ENCODE measurements at regions not wholly inside any gene's neighbourhood (a gene's known extent, or its start where the extent isn't known, plus 50 kb on each side); places are given as distances from the start of the nearest gene placed in this dataset.

GRCh38 chr1:96164053-96164452 lies 557.5 kb upstream of the PTBP2 start:
- no peak for TF ChIP-seq CTCF (optimal IDR thresholded peaks at IDR 0.05 in 1 of 3, IDR thresholded peaks at IDR 0.05 in 1 of 3, conservative IDR thresholded peaks at IDR 0.05 in 1 of 3; ENCODE audit: extremely low read depth in 1 of 3, insufficient read depth in 2 of 3, low read length in 3 of 3)
- TF ChIP-seq EZH2 (IDR thresholded peaks at IDR 0.05; ENCODE audit: low read length) = no peak

Data from keratinocyte (primary cell).